ENCODE measurements at regions not wholly inside any gene's neighbourhood (a gene's known extent, or its start where the extent isn't known, plus 50 kb on each side); places are given as distances from the start of the nearest gene placed in this dataset.

GRCh38 chr2:18186816-18187613, 308.5 kb downstream of the KCNS3 start:
- no peak for DNase-seq (ENCODE audit: low read depth in 2 of 2)

GRCh38 chr2:18182861-18183260, 304.4 kb downstream of the KCNS3 start:
- no peak for DNase-seq (ENCODE audit: low read depth in 2 of 2)

GRCh38 chr2:18180912-18181311, 302.4 kb downstream of the KCNS3 start:
- DNase-seq (ENCODE audit: low read depth in 2 of 2) = no peak

- DNase-seq (ENCODE audit: low read depth in 2 of 2) = no peak
These were observed 301.7 kb downstream of the KCNS3 start for GRCh38 chr2:18180031-18180610.

GRCh38 chr2:18178736-18179349, 300.4 kb downstream of the KCNS3 start:
- DNase-seq (ENCODE audit: low read depth in 2 of 2) = peak; percentile 32 to 39

DNA sequence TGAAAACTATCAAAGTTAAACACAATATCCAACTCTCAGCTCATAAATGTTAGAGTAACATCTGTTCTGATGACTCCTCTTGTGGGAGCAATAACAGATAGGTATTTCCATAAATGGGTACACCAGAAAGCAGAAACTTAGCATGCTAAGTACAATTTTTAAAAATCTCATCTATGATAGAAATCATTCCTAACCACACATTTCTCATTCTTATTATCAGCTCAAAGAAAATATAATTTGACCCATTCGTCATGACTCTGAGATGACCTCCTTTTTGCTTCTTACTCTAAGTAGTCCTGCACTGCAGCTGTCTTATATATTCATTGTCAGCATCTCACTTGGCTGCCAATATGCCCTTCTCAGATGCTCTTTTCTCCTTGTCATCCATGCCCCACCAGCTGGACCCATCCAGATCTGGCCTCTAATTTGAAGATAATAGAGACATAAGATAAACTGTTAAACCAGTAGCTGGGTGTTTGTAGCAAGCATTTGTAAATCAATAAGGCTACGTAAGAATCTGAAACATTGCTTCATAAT, 298.3 kb downstream of the KCNS3 start:
- no peak for DNase-seq (ENCODE audit: low read depth in 2 of 2)

DNA sequence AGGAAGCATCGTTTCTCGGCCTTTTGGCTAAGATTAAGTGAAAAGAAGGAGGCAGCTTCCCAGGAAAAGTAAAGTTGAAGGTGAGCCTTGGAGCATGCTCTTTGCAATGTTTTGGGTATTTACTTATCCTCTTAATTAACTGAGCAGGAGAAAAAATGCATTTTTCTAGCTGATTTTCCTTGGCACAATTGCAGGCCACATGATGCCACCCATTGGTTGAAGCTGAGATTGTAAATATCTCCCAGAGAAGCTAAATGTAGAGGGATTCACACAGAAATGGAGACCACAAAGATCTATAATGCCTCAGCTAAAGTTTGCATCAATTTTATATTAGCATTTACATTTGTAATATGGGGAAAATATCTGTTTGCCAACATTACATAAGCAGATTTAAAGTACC, 294.1 kb downstream of the KCNS3 start:
- no peak for DNase-seq (ENCODE audit: low read depth in 2 of 2)

DNA sequence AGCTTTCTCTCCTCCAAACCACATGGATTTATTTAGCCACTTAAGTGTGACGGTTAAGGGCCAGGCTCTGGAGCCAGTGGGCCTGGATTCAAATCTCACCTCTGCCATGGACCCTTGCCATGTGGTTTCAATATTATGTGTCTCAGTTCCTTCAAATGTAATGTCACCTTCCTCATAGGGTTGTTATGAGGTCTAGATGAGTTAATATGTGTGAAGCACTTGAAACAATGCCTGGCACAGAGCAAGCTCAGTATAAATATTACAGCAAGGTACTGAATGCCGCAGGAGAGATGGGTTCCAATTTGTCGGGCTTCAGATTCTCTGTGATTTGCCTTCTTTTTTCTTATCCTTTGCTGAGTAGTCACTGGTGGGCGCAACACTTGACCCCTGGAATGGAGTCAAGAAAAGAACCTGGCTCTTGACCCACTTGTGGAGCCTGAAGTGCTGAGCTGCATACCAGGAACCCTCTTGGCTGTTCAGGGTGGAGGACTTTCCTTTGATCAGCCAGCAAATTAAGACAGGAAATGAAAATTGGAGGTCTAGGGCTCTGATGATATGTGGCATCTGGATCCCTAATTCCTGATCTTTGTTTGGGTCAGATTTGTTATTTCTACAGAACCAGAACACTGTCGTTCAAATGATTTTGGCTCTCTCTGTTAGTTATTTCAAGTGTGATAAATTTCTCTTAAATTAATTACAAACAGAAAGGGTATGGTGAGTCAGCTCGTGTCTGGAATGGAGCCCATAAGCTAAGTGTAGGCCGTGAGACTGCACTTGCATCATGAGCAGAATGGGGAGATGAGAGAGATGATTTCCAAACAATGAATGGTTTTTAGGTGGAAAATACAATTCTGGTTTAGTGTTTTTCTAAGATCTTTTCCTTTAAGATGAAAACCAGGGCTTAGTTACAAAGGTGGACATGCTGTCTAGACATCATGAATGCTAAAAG, 293.0 kb downstream of the KCNS3 start:
- peak; percentile 62 to 65 for DNase-seq (ENCODE audit: low read depth in 2 of 2)

DNA sequence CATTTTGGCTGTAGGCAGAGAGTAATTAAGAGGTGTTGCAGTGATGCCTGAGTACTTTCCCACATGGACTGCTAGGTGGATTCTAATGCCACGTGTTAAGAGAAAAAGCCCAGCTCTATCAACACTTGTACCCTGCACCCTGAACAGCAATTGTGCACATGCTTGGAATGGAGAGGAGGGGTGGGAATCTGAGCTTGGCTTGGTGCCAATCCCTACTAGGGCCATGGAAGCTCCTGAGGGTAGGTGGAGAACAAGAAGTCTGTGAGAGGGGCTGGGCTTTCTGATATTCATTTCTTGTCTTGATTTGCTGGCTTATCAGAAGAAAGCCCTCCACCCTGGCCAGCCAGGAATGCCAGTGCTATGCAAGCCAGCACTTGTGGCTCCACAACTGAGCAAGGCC, 292.2 kb downstream of the KCNS3 start:
- no peak for DNase-seq (ENCODE audit: low read depth in 2 of 2)

DNA sequence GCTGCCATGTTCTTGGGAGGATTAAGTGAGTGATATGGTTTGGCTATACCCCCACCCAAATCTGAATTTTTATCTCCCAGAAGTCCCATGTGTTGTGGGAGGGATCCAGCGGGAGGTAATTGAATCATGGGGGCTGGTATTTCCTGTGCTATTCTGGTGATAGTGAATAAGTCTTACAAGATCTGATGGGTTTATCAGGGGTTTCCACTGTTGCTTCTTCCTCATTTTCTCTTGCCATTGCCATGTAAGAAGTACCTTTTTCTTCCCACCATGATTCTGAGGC, 291.4 kb downstream of the KCNS3 start:
- DNase-seq (ENCODE audit: low read depth in 2 of 2) = no peak

DNA sequence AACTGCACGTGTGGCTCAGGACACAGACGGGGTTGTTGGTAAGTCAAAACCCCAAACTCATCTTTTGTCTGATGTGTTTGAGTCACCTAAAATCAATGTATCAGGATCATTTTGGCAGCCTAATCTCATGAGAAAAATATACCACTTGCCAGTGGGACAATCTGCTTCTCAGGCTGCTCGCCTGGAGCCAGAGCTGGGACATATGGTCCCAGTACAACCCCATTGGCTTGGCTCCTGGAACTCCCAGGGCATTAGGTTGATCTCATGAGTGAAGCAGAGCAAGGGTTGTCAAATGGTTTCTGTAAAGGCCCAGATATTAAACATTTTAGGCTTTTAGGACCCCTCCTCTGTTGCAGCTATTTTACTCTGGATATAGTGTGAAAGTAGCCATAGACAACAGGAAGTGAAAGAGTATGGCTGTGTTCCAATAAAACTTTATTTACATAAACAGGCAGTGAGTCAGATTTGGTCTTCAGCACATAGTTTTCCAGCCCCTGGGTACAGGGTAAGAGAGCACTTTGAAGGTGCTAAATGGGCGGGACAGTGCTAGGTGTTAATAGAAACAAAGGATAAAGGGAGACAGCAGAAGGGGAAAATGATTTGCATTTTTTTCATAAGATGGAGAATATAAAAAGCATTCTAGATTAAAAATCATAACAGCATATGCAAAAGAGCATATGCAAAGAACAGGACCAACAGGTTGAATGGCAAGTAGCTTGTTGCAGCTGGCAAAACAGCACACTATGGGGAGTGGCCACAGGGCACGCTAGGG, 290.8 kb downstream of the KCNS3 start:
- DNase-seq (ENCODE audit: low read depth in 2 of 2) = no peak

DNA sequence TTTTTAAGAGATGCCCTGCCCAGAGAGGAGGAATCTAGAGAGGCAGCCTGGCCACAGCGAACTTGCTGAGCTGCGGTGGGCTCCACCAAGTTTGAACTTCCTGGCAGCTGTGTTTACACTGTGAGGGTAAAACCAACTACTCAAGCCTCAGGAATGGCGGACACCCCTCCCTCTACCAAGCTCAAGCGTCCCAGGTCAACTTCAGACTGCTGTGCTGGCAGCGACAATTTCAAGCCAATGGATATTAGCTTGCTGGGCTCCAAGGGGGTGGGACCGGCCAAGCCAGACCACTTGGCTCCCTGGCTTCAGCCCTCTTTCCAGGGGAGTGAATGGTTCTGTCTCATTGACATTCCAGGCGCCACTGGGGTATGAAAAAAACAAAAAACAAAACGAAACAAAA, 289.4 kb downstream of the KCNS3 start:
- no peak for DNase-seq (ENCODE audit: low read depth in 2 of 2)

- no peak for DNase-seq (ENCODE audit: low read depth in 2 of 2)
These were observed 283.2 kb downstream of the KCNS3 start for GRCh38 chr2:18161681-18162080.

- no peak for DNase-seq (ENCODE audit: low read depth in 2 of 2)
These were observed 281.4 kb downstream of the KCNS3 start for GRCh38 chr2:18159896-18160295.

GRCh38 chr2:18156421-18156820, 278.0 kb downstream of the KCNS3 start:
- no peak for DNase-seq (ENCODE audit: low read depth in 2 of 2)

DNA sequence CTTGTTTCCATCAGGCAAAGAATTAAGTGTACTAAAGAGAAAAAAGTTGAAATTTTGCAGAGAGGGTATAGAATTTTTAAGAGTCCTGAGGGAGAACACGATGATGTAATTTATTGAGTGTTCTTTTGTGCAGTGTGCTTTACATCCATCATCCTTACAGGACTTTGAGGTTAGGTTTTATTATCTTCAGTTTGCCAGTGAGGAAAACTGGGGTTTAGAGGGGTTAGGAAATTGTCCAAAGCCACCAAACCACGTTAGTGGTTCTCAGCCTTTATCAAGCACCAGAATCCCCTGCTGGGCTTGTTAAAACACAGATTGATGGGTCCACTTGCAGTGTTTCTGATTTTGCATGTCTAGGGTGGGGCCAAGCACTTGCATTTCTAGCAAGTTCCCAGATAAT, 277.5 kb downstream of the KCNS3 start:
- no peak for DNase-seq (ENCODE audit: low read depth in 2 of 2)

DNA sequence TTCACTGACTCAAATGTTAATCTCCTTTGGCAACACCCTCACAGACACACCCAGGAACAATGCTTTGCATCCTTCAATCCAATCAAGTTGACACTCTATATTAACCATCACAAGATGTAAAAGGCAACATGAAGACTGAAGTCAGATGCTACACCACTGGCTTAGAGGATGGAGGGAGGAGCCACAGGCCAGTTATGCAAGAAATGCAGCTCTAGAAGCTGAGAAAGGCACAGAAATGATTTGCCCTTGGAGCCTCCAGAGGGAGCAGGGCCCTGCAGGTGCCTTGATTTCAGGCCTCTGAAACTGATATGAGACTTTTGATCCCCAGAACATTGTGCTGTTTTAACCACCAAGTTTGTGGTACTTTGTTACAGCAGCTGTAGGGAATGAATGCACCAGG, 276.3 kb downstream of the KCNS3 start:
- DNase-seq (ENCODE audit: low read depth in 2 of 2) = no peak

DNA sequence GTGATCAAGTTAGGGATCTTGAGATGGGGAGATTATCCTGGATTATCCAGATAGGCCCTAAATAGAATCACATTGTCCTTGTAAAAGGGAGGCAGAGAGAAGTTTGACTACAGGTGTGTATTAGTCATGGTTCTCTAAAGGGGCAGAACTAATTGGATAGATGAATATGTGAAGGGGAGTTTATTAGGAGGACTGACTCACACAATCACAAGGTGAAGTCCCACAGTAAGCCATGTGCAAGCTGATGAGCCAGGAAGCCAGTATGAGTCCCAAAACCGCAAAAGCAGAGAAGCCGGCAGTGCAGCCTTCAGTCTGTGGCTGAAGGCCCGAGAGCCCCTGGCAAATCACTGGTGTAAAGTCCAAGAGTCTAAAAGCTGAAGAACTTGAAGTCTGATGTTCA, 275.8 kb downstream of the KCNS3 start:
- DNase-seq (ENCODE audit: low read depth in 2 of 2) = no peak

GRCh38 chr2:18153741-18154140, 275.3 kb downstream of the KCNS3 start:
- no peak for DNase-seq (ENCODE audit: low read depth in 2 of 2)

DNA sequence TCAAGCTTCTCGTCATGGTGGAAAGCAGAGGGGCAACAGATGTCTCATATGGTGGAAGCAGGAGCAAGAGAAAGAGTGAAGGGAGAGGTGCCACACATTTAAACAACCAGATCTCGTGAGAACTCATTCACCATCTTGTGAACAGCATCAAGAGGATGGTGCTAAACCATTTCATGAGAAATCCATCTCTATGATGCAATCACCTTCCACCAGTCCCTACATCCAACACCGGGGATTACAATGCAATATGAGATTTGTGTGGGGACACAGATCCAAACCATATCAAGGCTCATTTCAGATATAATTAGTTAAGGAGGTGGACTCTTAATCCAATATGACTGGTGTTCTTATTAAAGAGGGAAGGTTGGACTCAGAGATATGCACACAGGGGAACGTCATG, 272.8 kb downstream of the KCNS3 start:
- DNase-seq (ENCODE audit: low read depth in 2 of 2) = no peak

- peak; percentile 20 to 29 for DNase-seq (ENCODE audit: low read depth in 2 of 2)
These were observed 271.3 kb downstream of the KCNS3 start for GRCh38 chr2:18149660-18150246.
